Tibial artery (tissue), 4 donors: ENCODE measurements at regions not wholly inside any gene's neighbourhood (a gene's known extent, or its start where the extent isn't known, plus 50 kb on each side); places are given as distances from the start of the nearest gene placed in this dataset.

ENCODE experiments used
- DNase-seq, 2 donors: peaks; one replicate each; pipeline ENCODE4 v3.0.0-alpha.2; 2019
- H3K27ac ChIP-seq, 2 donors: fragments of 200-600 bp; sonication (generic) in 1 of 2; 1 replicate in 1 of 2; 2 replicates in 1 of 2; pipeline ENCODE4 v1.5.1; 2018 to 2019; ENCODE audit warnings: mild to moderate bottlenecking in 1 of 2
- H3K27me3 ChIP-seq, 2 donors: fragments of 200-600 bp; sonication (generic) in 1 of 2; one replicate each; pipeline versions ENCODE4 v1.5.1 to v1.6.0; 2016 to 2019
- H3K36me3 ChIP-seq, 3 donors: fragments of 200-600 bp; sonication (generic) in 2 of 3; one replicate each; pipeline ENCODE4 v1.5.1; 2016 to 2019; ENCODE audit warnings: mild to moderate bottlenecking in 2 of 3
- H3K4me1 ChIP-seq, 4 donors: fragments of 200-600 bp; sonication (generic) in 2 of 4; 1 replicate in 3 of 4; 2 replicates in 1 of 4; pipeline ENCODE4 v1.5.1; 2016 to 2019
- H3K4me3 ChIP-seq, 2 donors: fragments of 200-600 bp; sonication (generic) in 1 of 2; 1 replicate in 1 of 2; 2 replicates in 1 of 2; pipeline ENCODE4 v1.5.1; 2018 to 2019; ENCODE audit warnings: mild to moderate bottlenecking in 2 of 2
- H3K9me3 ChIP-seq, 3 donors: fragments of 200-600 bp; sonication (generic) in 1 of 3; one replicate each; pipeline ENCODE4 v1.5.1; 2016 to 2019
- intact Hi-C: fragments of 100-400 bp; cut with DNase I; formaldehyde crosslinking; loops from one replicate; pipeline ENCODE4 v1.15.0; 2023; ENCODE audit warnings: low total_unique reads
- TF ChIP-seq, protein P1 (sequence below), 2 experiments: fragments of 200-600 bp in 1 of 2; fragments of 450-650 bp in 1 of 2; IDR thresholded peaks; one replicate each; pipeline ENCODE4 v1.5.1; 2017 to 2019; ENCODE audit warnings: antibody characterized with exemption in 2 of 2, mild to moderate bottlenecking in 1 of 2, moderate library complexity in 1 of 2

DNA sequence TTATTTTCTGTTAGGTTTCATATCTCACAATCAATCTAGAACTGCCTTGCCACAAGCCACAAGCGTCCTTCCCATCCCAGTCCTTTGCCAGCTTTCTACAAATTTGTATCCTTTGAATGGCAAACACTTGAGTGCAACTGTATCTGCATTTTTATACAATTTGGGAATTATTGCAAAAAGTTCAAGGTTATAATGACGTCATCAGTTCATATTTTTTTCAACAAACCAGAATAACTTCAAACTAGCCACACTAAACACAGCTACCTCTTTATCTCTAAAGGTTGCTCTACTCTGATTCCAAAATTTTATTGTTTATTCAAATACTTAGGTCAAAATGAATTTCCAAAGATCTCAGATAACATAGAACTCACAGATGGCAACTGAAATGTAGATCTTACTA is 877.1 kb downstream of the TMEM182 start:
- no peak for DNase-seq
- no peaks in the 10 kb centered on the region for H3K27me3 ChIP-seq
- no peak overlapping the region for H3K4me3 ChIP-seq
- H3K27ac ChIP-seq: no peak overlapping the region
- no peaks in the 10 kb centered on the region for H3K4me1 ChIP-seq
- H3K9me3 ChIP-seq: no peaks in the 10 kb centered on the region
- TF ChIP-seq, protein P1, sequence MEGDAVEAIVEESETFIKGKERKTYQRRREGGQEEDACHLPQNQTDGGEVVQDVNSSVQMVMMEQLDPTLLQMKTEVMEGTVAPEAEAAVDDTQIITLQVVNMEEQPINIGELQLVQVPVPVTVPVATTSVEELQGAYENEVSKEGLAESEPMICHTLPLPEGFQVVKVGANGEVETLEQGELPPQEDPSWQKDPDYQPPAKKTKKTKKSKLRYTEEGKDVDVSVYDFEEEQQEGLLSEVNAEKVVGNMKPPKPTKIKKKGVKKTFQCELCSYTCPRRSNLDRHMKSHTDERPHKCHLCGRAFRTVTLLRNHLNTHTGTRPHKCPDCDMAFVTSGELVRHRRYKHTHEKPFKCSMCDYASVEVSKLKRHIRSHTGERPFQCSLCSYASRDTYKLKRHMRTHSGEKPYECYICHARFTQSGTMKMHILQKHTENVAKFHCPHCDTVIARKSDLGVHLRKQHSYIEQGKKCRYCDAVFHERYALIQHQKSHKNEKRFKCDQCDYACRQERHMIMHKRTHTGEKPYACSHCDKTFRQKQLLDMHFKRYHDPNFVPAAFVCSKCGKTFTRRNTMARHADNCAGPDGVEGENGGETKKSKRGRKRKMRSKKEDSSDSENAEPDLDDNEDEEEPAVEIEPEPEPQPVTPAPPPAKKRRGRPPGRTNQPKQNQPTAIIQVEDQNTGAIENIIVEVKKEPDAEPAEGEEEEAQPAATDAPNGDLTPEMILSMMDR (IDR thresholded peaks at IDR 0.05): no peak
- H3K36me3 ChIP-seq: no peaks in the 10 kb centered on the region
- intact Hi-C loops: no loop called here

DNA sequence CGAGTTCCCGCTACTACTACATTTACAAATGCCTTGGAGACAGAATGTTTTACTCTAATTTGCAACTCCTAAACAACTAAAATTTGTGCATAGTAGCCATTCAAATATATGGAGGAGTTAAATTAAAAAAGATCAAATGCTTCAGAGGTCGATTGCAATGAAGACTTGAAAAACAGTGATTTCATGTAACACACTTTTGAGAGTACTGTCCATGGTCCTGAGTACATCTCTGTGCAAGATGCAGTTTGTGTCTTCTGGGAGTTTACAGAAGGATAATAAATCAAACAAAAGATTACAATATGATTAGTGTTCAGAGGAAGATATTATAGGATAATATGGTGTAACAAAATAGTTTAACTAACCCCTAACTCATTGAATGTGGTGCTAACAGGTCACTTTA is 894.7 kb downstream of the TMEM182 start:
- DNase-seq: no peak
- Histone ChIP-seq H3K27me3 (no peaks in the 10 kb centered on the region), H3K27ac (no peak overlapping the region), H3K4me1 (no peaks in the 10 kb centered on the region), H3K4me3 (no peak overlapping the region), H3K9me3 (peaks cover 0 to 4% (median 0%) of the 10 kb centered on the region in 3 donors), H3K36me3 (no peaks in the 10 kb centered on the region)
- TF ChIP-seq, protein P1 (IDR thresholded peaks at IDR 0.05): no peak
- intact Hi-C loops: no loop called here

DNA sequence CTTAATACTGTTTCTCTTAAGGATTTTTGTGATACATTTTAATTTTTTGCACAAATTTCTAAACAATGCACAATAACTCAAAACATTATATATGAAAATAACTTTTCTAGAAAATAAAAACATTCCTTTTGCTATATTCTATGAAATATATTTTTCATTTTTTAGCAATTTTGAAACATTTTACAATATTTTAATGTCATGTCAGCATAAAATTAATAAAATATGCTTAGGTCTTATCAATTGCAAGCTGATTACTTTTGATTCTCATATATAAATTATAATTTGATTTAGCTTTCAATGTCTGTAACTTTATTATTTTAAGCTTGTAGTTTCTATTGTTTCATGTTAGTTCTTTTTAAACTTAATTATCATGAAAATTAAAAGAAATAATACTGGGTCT is 898.7 kb downstream of the TMEM182 start:
- peaks cover 0 to 4% (median 0%) of the 10 kb centered on the region in 3 donors for H3K9me3 ChIP-seq
- no peak overlapping the region for H3K27ac ChIP-seq
- H3K27me3 ChIP-seq: no peaks in the 10 kb centered on the region
- no peaks in the 10 kb centered on the region for H3K36me3 ChIP-seq
- TF ChIP-seq, protein P1 (IDR thresholded peaks at IDR 0.05): no peak
- H3K4me1 ChIP-seq: no peaks in the 10 kb centered on the region
- no peak overlapping the region for H3K4me3 ChIP-seq
- intact Hi-C loops: no loop called here
- DNase-seq: no peak

DNA sequence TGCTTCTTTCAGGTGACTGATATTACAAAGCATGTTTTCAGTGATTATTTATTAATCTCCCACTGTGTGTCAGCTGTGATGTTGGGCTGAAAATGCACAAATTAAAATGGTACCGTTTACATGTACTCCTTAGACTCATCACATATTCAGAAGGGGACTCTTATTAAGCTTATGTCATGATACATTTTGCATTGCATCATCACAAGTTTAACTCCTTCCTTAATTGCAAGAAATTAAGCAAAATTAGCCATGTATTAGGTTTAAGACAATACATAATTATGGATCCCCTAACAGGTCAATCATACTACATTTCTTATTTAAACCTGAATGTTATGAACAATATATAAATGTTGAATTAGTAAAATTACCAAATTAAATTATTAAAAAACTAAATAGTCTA is 899.1 kb downstream of the TMEM182 start:
- Histone ChIP-seq H3K27me3 (no peaks in the 10 kb centered on the region), H3K9me3 (peaks cover 0 to 4% (median 0%) of the 10 kb centered on the region in 3 donors), H3K4me1 (no peaks in the 10 kb centered on the region), H3K36me3 (no peaks in the 10 kb centered on the region), H3K27ac (no peak overlapping the region), H3K4me3 (no peak overlapping the region)
- TF ChIP-seq, protein P1 (IDR thresholded peaks at IDR 0.05): no peak
- DNase-seq: no peak
- intact Hi-C loops: no loop called here

DNA sequence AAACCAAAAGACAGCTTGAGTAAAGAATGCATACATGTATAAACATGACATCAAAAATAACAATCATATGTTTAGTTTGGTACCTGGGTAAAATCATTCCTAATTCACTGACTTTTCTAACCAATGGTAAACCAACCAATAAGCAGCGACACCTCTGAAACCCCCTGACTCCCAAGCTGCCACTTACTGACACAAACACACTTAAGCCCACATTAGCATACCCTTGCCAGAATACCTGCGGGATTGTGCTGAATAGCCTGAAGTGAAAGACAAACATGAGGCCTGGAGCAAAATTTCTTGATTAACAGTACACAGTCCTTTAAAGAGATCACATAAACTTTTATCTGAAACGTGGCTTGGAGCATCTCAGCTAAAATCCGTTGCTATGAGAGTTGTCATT is 902.9 kb downstream of the TMEM182 start:
- Histone ChIP-seq H3K4me1 (no peaks in the 10 kb centered on the region), H3K9me3 (no peaks in the 10 kb centered on the region), H3K27me3 (no peaks in the 10 kb centered on the region), H3K36me3 (no peaks in the 10 kb centered on the region), H3K4me3 (no peak overlapping the region), H3K27ac (no peak overlapping the region)
- TF ChIP-seq, protein P1 (IDR thresholded peaks at IDR 0.05): no peak
- intact Hi-C loops: no loop called here
- DNase-seq: no peak

DNA sequence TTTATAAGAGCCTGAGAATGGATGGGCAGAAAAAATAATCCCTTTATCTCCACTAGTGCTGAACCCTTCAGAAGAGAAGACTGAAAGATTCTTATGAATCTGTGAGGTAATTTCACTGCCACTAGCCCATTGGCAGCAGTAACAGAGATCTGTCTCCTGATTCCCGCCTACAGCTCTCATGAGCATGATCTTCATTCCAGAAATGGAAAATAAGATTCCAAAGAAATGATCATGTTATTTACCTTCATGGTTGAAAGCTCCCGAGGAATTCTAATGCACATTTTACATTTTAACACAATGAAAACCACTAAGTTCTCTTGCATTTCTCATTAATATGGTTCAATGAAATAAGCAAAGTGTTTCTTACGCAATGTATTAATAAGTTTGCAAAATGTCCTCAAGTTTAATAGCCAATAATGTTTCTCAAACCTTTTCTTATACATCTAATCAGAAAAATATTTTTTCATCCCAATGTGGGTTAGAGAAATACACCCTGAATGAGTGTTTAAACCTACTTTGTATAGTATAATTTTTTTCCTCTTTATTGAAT is 905.6 kb downstream of the TMEM182 start:
- H3K27me3 ChIP-seq: no peaks in the 10 kb centered on the region
- intact Hi-C loops: no loop called here

More for the DNA sequence above, 905.6 kb downstream of the TMEM182 start:
- no peak for DNase-seq
- no peaks in the 10 kb centered on the region for H3K4me1 ChIP-seq
- no peak overlapping the region for H3K27ac ChIP-seq
- H3K36me3 ChIP-seq: no peaks in the 10 kb centered on the region
- no peak overlapping the region for H3K4me3 ChIP-seq
- TF ChIP-seq, protein P1 (IDR thresholded peaks at IDR 0.05): no peak
- H3K9me3 ChIP-seq: no peaks in the 10 kb centered on the region
